ENCODE measurements at regions not wholly inside any gene's neighbourhood (a gene's known extent, or its start where the extent isn't known, plus 50 kb on each side); places are given as distances from the start of the nearest gene placed in this dataset.

DNA sequence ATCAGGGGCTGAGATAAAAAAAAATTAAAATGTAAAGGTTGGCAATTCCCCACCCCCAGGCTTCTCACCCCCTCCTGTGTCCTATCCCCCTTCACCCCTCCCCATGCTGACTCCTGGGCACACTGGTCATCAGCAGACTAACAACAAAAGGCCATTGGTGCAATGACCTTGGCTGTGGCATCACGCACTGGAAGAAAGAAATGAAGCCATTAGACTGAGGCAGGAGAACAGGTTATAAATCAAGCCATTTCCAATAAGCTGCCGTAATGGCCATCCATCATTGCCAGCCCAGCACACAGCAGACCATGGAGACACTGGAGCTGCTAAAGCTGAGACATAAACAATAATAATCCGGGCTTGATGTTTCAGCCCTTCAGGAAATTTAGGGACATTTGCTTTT is 342.4 kb upstream of the ETAA1 start:
- no peak for DNase-seq

DNA sequence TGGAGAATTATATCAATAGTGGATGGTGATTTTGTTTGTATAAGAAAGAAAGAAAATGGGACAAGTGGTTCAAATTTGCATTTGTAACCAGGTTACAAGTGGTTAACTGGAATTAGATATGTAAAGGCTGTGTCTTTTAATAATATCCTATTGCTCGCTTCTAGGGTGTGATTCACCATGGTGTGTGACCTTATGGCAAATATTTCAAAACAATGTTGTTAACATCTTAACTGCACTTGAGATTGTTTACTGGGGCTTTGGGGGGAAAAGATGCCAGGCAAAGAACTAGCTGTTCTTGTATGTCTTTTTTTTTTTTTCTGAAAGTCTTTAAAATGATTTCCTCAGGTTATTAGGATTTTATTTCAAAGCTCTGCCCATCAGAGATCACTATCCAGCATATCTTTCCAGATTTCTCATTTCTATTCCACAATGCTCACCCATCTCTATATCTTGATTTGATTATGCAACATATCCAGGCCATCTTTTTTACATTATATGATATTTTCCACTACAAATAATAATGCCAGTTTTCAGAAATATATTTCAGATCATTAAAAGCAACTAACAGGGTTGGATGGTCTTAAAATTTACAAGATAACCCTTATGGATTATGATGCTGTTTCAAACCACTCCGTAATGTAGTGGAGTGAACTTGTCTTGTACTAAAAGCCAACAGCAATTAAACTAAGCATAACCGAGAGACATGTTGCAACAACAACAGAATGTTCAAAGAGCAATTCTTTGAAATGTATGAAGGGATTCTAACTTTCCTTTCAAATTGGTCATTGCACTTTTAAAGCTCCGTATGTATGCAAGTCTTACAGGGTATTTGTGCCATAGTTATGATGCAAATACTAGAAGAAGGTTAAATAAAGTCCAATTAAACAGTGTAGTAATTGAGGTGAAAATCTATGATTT is 341.5 kb upstream of the ETAA1 start:
- DNase-seq = no peak

DNA sequence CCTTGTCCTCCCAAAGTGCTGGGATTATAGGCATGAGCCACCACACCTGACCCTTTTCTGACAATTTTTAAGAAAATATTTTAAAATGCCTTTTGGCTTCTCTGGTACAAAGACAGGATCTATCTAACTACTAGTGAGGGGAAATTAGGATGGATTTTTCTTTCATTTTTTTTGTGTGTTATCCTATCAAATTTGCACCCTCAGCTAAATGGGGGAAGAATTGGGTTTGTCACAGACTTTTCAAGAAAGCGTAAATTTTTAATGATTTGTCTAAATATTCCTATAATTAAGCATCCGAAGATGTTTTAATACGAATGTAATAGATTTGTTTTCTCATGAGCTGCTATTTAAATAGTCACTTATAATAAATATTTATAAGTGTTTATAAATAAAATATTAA is 340.0 kb upstream of the ETAA1 start:
- DNase-seq = no peak

DNA sequence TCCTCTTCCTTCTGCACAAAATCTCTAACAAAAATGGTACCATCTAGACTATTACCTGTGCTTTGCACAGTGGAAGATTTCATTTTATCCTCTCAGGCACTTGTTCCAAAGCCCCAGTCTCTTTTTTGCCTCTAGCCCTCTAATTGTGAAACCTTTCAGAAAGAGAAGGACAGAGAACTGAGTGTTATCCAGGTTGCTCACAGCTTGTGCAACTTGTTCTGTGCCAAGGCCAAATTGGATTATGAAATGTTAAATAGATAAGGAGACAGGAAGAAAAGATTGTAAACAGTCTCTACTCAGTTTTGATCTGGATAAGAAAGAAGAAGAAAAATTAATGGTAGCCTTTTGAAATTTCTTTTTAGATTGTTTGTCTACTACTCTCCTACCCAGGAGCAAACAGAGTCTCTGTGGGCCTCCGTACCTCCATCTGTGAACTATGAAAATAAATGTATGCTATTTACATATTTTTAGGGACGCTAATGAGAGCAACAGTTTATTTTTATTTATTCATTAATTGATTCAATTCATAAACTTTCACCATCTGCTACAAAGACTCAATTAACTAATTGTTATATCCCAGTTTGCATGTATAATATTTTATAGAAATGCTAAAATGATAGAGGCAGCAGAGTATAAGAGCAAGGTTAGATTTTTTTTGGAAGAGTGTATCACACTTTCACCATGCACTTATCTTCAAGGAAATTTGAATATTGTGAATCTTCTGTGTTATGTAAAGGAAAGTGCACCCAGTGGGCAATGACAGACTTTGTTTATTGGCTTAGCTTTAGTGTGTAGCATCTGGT is 339.0 kb upstream of the ETAA1 start:
- no peak for DNase-seq

DNA sequence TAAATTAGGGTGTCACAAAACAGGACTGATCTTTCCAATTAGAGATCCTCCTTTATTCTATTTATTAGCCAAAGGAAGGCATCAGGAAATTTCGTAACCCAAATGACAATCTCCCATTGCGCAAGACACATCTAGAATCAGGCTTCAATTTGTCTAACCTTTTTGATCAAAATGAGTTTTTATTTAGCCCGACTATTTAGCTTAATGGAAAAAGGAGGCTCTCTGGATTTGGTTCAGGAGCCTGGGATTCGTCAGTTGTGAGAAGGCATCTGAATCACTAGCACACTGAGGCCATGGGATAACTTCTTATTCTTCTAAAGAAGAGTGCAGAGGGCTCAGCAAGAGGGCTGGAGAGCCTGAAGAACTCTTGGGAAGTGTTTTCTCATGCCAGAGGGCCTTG is 332.1 kb upstream of the ETAA1 start:
- no peak for DNase-seq

DNA sequence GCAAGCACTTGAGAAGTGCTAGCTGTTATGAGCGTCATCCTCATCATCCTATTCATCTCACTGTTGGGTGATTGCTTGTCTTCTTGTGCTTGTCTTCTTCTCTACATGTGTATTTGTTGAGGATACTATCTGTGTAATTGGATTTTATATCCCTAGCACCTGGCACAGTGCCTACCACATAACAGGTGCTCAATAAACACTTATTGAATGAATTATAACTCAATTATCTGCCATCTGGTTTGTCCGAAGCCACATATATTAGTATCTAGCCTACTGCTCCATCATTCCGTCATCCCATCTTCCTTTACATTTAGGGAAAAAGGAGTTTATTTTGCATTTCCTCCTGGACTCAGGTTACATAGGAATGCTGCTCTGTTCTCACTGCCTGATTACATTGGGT is 330.4 kb upstream of the ETAA1 start:
- DNase-seq = no peak

DNA sequence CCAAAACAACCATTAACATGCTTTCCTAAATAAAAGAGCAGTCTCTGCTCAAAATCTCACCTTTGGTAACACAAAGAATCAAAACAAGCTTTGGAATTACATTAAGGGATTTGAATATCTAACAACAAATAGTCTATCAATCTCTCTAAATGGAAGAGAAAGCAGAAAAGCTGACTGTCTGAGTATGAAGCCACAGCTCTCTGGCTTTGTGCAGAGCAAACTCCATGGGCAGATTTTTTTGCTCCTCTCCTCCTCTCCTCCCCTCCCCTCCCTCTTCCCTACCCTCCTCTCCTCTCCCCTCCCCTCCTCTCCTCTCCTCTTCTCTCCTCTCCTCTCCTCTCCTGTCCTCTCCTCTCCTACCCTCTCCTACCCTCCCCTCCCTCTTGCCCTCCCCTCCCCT is 329.5 kb upstream of the ETAA1 start:
- no peak for DNase-seq

DNA sequence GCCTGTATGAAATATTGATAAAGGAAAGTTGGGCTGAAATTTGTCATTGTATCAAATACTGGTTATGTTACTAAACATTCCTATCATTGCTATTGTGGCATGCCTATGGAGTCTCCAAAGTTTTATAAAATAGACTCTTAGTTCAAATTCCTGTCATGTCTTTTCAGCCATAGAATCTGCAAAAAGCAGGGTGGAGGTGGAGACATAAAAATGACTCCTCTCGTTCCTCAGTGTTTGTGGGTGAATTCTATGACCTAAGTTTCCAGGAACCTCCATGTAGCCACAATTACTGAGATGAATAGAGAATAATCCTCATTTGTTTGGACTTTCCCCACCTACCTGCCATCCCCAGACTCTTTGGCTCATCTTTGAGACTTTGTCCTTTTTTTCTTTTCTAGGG is 326.3 kb upstream of the ETAA1 start:
- DNase-seq = no peak

DNA sequence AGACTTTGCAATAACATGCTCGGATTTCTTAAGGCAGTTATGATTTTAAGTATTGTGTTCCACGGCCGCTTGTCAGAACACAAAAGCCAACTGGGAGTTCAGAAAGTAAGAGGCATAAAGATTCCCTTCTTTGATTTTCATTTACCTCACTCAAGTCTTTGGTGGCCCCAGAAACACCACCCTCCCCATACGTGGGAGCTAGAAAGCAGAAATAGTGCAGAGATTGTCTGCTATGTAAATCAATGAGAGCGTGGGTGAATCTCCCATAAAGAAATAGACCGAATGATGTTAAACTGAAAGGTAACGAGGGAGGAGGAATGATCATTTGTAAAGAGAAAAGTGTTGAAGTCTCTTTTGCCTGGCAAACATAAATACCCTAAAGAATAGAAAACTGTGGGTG is 322.1 kb upstream of the ETAA1 start:
- no peak for DNase-seq

DNA sequence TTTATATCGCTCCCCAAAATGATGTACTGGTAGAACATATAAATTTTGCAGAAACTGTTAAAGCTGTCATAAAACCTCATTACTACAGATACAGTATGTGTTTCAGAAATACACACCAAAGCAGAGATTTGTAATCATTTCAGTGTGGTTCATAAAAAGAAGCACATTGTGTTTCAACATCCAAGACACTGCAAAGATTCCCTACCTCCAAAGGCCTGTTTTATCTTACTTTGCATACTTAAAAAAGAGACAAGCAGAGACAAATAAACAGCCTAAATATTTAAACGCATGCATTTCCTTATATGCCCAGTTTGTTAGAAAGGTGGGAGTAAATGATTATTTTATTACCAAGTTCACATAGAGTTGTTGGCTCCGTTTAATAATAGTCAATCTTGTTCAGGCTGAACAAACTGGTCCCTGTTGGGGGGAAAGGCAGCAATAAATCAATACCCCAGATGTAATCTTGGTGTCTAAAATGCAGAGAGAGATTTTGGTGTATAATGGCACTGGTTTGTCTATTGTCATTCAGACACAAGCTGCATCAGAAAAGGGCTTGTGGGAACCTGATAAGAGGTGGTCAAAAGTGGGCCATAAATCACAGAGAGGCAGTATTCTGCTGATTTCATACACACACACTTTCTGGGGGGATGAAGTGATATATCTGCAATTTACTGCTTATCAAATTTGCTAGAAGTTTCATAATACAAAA is 321.4 kb upstream of the ETAA1 start:
- DNase-seq = no peak

DNA sequence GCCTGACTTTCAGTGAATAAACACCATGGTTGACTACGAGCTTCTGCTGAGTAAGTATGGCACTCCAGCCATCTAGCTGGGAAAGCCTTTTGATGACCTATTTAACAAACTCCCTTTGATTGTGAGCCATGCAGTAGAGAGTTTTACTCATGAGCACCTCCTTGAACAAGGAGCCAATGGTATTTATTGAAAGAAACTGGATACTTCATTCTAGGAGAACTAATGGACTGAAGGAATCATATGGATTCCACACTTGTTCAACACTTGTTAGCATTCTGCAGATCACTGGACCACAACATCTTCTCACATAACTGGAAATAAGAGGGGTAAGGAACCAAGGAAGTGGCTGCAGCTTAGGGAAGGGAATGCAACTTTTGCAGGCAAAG is 320.9 kb upstream of the ETAA1 start:
- no peak for DNase-seq

DNA sequence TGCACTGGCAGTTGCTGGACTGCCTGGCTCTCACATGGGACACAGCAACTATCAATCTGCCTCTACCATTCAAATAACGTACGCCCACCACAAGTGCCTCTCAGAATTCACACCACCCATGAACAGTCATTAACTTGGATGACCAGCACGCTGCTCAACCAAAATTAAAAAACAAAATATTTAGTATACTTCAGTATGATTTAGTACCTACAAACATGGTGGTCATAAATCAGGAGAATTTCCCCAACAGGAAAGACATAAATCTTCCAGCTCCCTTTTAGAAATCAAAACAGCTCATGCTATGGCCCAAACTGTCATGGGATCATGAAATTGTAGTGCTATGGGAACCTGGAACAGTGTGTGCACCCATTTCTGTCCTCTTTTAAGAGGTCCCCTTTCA is 317.4 kb upstream of the ETAA1 start:
- DNase-seq = no peak

DNA sequence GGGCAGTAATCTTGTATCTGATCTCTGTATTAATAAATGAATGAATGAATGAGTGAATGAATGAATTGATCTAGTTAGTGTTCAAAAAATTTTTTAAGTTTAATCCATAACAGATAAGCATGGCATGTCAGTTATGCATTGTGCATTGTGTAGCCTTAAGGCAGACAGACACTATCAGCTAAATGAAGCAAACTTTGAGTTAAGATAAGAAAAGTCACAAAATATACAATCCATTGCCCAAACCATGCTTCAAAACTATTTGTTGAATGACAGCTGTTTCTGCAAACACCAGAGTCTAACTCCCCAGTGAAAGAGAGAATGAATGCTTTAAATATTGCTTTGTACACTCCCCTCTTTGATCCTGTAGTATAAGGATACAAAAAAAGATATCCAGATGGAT is 314.3 kb upstream of the ETAA1 start:
- no peak for DNase-seq

DNA sequence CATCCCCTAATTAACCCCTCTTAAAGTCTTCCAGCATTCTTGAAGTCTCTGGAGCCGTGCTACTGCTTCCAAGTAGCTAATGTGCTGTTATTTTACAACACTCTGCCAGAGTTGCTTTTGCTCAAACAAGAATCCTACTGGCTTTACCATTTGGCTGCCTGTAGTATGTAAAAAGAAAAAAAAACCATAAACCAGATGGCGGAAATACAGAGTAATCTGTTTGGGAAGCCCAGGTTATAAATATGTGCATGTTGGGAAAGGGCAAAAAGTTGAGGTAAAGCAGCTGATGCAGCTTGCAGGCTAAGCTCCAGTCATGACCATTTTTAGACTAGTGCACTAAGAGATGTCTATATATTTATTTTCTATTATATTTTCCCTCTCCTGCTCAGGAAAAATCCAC is 313.2 kb upstream of the ETAA1 start:
- no peak for DNase-seq

DNA sequence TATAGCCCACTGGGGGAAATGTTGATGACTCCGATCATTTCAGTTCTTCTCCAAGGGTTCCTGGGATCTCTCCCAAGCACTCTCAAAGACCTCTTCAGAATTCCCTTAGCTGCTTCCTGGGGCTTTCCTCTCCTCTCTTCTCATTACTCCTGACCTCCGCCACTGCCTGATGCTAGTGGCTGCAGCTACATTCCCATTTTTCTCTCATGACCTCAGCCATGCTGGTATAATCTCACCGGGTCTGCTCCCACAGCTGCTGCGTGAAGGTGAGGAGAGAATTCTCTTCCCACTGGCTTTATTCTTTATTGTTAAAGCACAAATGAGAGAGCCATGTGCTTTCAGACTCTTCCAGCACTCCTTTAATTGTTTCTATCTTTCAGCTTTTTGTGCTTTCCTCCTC is 312.0 kb upstream of the ETAA1 start:
- no peak for DNase-seq

DNA sequence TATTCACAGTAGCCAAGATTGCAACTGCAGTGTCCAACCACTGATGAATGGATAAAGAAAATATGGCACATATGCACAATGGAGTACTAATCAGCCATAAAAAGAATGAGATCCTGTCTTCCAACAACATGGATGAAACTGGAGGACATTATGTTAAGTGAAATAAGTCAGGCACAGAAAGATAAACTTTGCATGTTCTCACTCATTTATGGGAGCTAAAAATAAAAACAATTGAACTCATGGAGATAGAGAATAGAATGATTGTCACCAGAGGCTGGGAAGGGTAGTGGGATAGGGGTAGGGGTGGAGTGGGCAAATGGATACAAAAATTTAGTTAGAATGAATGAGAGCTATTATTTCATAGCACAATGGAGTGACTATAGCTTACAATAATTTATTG is 305.5 kb upstream of the ETAA1 start:
- no peak for DNase-seq

DNA sequence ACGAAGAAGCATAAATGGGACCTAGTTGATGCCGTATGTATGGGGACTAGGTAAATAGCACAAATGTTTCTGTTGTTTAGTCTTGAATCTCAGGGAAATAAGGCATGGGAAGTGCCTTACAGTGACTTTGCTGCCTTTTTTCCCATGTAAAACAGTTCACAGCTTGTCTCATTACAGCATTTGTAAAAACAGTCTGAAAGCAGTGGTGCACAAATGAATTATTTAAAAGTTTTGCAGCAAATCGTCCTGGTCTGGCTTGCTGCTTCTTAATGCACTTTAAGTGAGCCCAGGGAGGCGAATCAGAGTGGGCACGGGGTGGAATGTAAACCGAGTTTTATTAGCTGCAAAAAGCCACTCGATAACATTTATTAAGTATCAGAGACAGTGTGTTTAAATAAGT is 302.0 kb upstream of the ETAA1 start:
- DNase-seq = no peak

DNA sequence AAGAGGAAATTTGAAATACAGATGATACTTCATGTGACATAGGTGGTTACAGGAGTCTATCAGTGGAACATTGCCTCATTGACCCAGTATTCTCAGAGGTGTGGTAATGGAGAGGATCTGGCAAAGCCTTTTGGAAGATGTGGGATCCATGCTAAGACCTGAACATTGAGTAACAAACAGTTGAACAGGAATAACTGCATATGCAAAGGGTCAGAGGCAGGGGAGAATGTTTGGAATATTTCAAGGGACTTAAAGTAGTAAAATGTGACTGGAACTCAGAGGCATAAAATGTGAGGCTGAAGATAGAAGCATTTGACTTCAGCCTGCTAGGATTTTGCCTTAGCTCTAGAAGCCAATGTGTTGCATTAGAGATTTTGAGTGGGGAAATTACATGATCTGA is 300.2 kb upstream of the ETAA1 start:
- no peak for DNase-seq

DNA sequence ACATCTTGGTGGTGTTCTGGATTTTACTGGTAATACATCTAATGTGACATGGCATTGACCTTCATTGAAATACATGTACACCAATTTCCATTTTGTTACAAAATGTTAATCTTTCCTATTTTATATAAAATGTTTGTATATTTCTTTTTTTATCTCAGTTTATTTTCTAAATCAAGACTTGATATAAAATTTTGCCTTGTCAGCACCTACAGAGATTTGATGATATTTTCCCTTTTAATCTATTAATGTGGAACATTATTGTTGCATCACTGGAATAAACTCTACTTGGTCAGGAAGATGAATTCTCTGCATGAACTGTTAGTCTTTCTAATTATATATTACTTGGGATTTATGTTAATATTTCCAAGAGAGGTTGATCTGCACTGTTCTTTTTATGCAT is 294.0 kb upstream of the ETAA1 start:
- no peak for DNase-seq

DNA sequence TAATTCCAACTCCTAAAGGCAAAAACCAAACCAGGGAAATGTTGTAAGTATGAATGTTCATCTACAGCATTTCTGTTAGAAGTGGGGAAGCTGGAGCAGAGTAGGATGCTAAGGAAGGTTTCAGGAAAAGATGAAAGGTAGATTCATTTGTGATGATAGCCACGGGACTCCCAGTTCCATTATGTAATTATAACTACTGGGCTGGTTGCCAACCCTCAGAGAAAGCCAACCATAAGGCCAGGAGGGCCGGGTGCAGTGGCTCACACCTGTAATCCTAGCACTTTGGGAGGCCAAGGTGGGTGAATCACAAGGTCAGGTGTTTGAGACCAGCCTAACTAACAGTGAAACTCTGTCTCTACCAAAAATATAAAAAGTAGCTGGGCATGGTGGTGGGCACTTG is 288.9 kb upstream of the ETAA1 start:
- no peak for DNase-seq

DNA sequence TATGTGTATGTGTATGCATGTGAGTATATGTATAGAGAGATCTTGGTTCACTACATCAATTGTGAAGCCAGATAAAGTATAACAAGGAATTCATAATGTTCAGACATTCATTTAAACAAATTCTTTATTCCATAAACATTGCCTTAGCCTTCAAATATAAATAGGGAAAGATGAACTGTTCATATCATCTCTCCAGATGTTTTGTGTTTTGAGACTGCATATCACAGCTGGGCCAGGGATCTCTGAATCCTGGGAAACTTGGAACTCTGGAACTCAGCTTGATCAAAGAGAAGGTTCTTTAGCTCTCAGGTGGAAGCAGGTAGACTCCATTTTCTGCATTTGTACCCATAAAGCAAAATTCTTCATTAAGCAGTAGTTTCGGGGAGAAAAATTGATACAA is 272.6 kb upstream of the ETAA1 start:
- DNase-seq = no peak

DNA sequence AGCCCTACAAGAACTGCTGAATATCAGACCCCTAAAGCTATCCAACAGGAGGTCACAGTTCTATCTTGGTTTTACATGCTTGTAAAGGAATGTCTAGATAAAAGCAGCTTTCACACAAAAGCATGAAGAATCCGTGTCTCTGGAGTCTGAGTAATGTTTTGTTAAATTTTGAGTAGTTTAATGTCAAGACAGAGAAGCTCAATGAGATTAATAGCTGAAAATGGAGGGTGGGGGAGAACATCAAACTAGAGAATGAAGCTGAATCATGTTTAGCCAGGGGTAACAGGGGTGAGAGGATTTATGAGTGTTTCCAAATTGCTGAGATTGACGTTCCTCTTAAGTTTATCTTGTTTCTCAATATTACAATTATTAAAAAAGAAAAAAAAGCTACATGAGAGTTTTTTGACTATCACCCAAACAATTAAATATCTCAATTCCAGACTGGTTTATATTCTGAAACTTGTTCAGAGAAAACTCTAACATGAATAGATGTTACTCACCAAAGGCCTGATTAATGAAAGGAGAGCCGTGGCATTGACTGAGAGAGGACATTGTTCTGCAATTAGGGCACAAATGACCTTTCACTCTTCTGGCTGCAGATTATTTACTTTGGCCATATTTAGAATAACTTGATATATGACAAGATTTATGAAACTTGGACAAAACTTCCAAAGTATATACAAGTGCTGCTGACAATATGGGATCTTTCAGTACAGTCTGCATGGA is 266.4 kb upstream of the ETAA1 start:
- no peak for DNase-seq

DNA sequence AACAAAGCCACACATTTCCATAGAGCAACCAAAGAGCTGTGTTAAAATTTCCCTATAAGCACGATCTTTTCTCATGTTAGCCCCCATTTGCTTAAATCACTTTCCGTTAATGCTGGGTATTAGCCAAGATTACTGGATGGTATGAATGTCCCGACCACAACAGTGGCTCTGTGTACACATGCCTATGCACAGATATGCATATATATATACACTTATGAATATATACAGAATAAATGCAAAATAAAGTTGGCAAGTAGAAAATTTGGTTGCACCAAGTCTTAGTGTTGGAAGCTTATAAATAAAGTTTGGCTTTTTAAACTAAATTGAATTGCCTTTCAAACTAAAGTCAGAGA is 265.9 kb upstream of the ETAA1 start:
- DNase-seq = no peak

All from activated CD4-positive, alpha-beta T cell treated with anti-CD3 and anti-CD28 coated beads, Interleukin-2, amount 50 U/mL, for 16 hours (primary cell).